OCI-LY7 (cell line): ENCODE measurements at regions not wholly inside any gene's neighbourhood (a gene's known extent, or its start where the extent isn't known, plus 50 kb on each side); places are given as distances from the start of the nearest gene placed in this dataset.
"Not testable (repeated sequence)": the region's sequence is repeated elsewhere in the genome, so short reads cannot be mapped to it uniquely, and the experiment has no call there.

Experiments used
- BruUV-seq: library from RNA; stranded (reverse); fragments of 400-500 nt; replicated peaks from 2 replicates; lab custom pipeline; 2021; lab: Mats Ljungman, UMichigan
- CTCF ChIA-PET: fragments of 300-600 bp; sonication (Branson Sonifier 250); formaldehyde crosslinking; loops from one replicate; lab custom pipeline; 2022; ENCODE audit warnings: antibody characterized with exemption; ENCODE audit not compliant: unreplicated experiment; lab: Charles Lee
- POLR2A ChIA-PET: fragments of 300-600 bp; sonication (Branson Sonifier 250); formaldehyde crosslinking; loops from one replicate; lab custom pipeline; 2022; ENCODE audit warnings: antibody characterized with exemption; lab: Charles Lee
- DNase-seq: peaks from one replicate; pipeline ENCODE4 v3.0.0-alpha.2; 2015; ENCODE audit warnings: low spot score
- H2AFZ ChIP-seq: fragments of 200-600 bp; sonication (generic), shearing (Covaris generic); 2 replicates; pipeline ENCODE4 v1.6.1; 2014; ENCODE audit warnings: mild to moderate bottlenecking, antibody characterized with exemption, low read length, moderate library complexity
- H3K27ac ChIP-seq: fragments of 200-600 bp; sonication (generic); 2 replicates; pipeline ENCODE4 v1.5.1; 2014; ENCODE audit warnings: mixed run types, low read depth, mild to moderate bottlenecking, moderate library complexity, low read length, inconsistent platforms; ENCODE audit not compliant: poor library complexity, severe bottlenecking
- H3K36me3 ChIP-seq: fragments of 200-600 bp; sonication (generic); 2 replicates; pipeline ENCODE4 v1.6.1; 2014; ENCODE audit warnings: mild to moderate bottlenecking, antibody characterized with exemption, low read length, moderate library complexity, mixed read lengths; ENCODE audit not compliant: insufficient read depth
- H3K4me1 ChIP-seq: fragments of 200-600 bp; sonication (generic); 2 replicates; pipeline ENCODE4 v1.5.1; 2014; ENCODE audit warnings: mild to moderate bottlenecking, low read length; ENCODE audit not compliant: insufficient read depth, poor library complexity, severe bottlenecking
- H3K4me2 ChIP-seq: fragments of 200-600 bp; sonication (generic); 2 replicates; pipeline ENCODE4 v1.6.1; 2014; ENCODE audit warnings: mild to moderate bottlenecking, low read length
- H3K4me3 ChIP-seq: fragments of 200-600 bp; sonication (generic); 2 replicates; pipeline ENCODE4 v1.5.1; 2014; ENCODE audit warnings: mild to moderate bottlenecking, low read depth, low read length; ENCODE audit not compliant: poor library complexity, severe bottlenecking
- H3K79me2 ChIP-seq: fragments of 200-600 bp; sonication (generic); 2 replicates; pipeline ENCODE4 v1.6.1; 2016; ENCODE audit warnings: low read depth, mild to moderate bottlenecking, low read length, moderate library complexity, mixed read lengths; ENCODE audit not compliant: insufficient read depth
- H3K9me2 ChIP-seq: fragments of 200-600 bp; sonication (generic); 2 replicates; pipeline ENCODE4 v1.6.1; 2016; ENCODE audit warnings: mild to moderate bottlenecking, low read length, mixed read lengths; ENCODE audit not compliant: insufficient read depth
- H3K9me3 ChIP-seq: fragments of 200-600 bp; sonication (generic); 2 replicates; pipeline ENCODE4 v1.6.1; 2014; ENCODE audit warnings: mild to moderate bottlenecking, mixed run types, low read length, mixed read lengths
- H4K20me1 ChIP-seq: fragments of 200-600 bp; sonication (generic); 2 replicates; pipeline ENCODE4 v1.6.1; 2014; ENCODE audit warnings: mild to moderate bottlenecking, antibody characterized with exemption, low read length, moderate library complexity, mixed read lengths; ENCODE audit not compliant: insufficient read depth
- EZH2phosphoT487 ChIP-seq: fragments of 200-600 bp; sonication (generic); IDR thresholded peaks from 2 replicates; pipeline ENCODE4 v1.6.1; 2018; ENCODE audit warnings: low read depth, borderline replicate concordance, mild to moderate bottlenecking, mixed run types, antibody characterized with exemption, low read length, moderate library complexity, mixed read lengths
- intact Hi-C: fragments of 100-400 bp; cut with micrococcal nuclease; formaldehyde crosslinking; loops from one replicate; pipeline ENCODE4 v1.10.0; 2022; ENCODE audit not compliant: unreplicated experiment
- TF ChIP-seq, protein P1 (sequence below): fragments of 200-600 bp; sonication (generic); conservative IDR thresholded peaks from 2 replicates; pipeline ENCODE4 v1.5.1; 2014; ENCODE audit warnings: mild to moderate bottlenecking, antibody characterized with exemption, low read length, moderate library complexity, mixed read lengths

DNA sequence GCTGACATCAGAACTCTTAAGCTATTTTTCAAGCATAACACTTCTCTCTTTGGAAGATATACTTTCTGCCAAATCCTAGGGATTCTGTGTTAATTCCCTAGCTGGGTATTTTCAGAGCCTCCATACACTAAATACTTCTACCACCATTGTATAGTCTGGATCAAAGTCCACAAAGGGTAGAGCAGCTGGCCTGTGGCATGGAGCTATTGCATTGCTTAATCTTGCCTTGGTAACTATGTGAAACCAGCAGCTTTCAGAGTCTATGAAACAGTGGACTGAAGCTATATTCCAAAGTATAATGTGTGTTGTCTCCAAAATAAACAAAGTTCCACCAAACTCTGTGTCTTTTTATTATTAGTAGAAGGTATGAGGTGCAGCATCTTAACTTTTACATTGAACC, 296.9 kb upstream of the CDH19 start:
- intact Hi-C loops = no loop called here
- H3K27ac ChIP-seq = no peak overlapping the region
- H4K20me1 ChIP-seq = no peaks in the 10 kb centered on the region
- H3K36me3 ChIP-seq = no peaks in the 10 kb centered on the region
- DNase-seq = no peak
- ChIA-PET POLR2A (no interaction called here), CTCF (no interaction called here)
- no peaks in the 10 kb centered on the region for H3K9me2 ChIP-seq
- no peak overlapping the region for H3K4me2 ChIP-seq
- no TSS peak for BruUV-seq
- no peaks in the 10 kb centered on the region for H3K9me3 ChIP-seq
- H3K79me2 ChIP-seq = no peaks in the 10 kb centered on the region
- TF ChIP-seq, protein P1, sequence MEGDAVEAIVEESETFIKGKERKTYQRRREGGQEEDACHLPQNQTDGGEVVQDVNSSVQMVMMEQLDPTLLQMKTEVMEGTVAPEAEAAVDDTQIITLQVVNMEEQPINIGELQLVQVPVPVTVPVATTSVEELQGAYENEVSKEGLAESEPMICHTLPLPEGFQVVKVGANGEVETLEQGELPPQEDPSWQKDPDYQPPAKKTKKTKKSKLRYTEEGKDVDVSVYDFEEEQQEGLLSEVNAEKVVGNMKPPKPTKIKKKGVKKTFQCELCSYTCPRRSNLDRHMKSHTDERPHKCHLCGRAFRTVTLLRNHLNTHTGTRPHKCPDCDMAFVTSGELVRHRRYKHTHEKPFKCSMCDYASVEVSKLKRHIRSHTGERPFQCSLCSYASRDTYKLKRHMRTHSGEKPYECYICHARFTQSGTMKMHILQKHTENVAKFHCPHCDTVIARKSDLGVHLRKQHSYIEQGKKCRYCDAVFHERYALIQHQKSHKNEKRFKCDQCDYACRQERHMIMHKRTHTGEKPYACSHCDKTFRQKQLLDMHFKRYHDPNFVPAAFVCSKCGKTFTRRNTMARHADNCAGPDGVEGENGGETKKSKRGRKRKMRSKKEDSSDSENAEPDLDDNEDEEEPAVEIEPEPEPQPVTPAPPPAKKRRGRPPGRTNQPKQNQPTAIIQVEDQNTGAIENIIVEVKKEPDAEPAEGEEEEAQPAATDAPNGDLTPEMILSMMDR = no peak
- TF ChIP-seq EZH2phosphoT487 = no peak
- no peak overlapping the region for H3K4me3 ChIP-seq
- H3K4me1 ChIP-seq = no peaks in the 10 kb centered on the region
- H2AFZ ChIP-seq = no peak overlapping the region

DNA sequence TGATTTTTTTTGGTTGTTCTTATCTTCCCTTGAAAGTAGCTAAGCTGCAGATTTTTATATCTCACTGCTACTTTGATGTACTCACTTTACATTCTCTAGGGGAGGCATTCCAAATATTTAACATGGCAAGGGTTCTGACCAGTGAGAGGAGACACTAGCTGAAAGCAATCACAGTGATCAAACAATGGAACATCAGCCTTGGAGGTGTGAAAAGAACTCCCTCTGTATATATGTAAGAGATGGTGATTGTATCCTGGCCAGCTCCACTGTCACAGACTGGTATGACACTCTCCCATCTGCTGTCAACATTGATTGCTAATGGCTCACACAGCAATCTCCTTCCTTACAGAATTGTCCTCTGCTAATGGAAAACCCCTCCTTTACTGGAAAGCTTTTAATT, 291.7 kb upstream of the CDH19 start:
- H3K4me1 ChIP-seq = no peaks in the 10 kb centered on the region
- no peaks in the 10 kb centered on the region for H3K9me3 ChIP-seq
- no peak for DNase-seq
- no peaks in the 10 kb centered on the region for H4K20me1 ChIP-seq
- H3K27ac ChIP-seq = no peak overlapping the region
- no peak overlapping the region for H3K4me2 ChIP-seq
- ChIA-PET CTCF (no interaction called here), POLR2A (no interaction called here)
- no peak overlapping the region for H2AFZ ChIP-seq
- H3K79me2 ChIP-seq = no peaks in the 10 kb centered on the region
- H3K4me3 ChIP-seq = no peak overlapping the region
- TF ChIP-seq, protein P1 = no peak
- TF ChIP-seq EZH2phosphoT487 = no peak
- H3K9me2 ChIP-seq = no peaks in the 10 kb centered on the region
- BruUV-seq = no TSS peak
- no peaks in the 10 kb centered on the region for H3K36me3 ChIP-seq
- intact Hi-C loops = no loop called here

GRCh38 chr18:66894851-66895250, 291.0 kb upstream of the CDH19 start:
- no peak for TF ChIP-seq EZH2phosphoT487
- TF ChIP-seq, protein P1 = no peak
- Histone ChIP-seq H3K27ac (no peak overlapping the region), H3K9me3 (no peaks in the 10 kb centered on the region), H3K4me2 (no peak overlapping the region), H3K9me2 (no peaks in the 10 kb centered on the region), H3K4me3 (no peak overlapping the region), H4K20me1 (no peaks in the 10 kb centered on the region), H3K4me1 (no peaks in the 10 kb centered on the region), H2AFZ (no peak overlapping the region), H3K36me3 (no peaks in the 10 kb centered on the region), H3K79me2 (no peaks in the 10 kb centered on the region)
- ChIA-PET POLR2A (interaction anchor here (0.6 kb wide), 1 partner anchor 13 kb away, joined by 4 read pairs; no protein-coding TSS in a partner anchor), CTCF (no interaction called here)
- no peak for DNase-seq
- intact Hi-C loops = no loop called here
- BruUV-seq = no TSS peak

DNA sequence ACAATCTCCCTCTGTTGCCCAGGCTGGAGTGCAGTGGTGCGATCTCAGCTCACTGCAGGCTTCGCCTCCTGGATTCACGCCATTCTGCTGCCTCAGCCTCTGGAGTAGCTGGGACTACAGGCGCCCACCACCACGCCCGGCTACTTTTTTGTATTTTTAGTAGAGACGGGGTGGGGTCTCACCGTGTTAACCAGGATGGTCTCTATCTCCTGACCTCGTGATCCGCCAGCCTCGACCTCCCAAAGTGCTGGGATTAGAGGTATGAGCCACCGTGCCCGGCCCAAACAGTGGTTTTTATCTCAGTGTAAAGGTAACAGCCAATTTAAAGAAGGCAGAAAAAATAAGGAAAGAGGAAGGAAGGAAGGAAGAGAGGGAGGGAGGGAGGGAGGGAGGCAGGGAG, 288.5 kb upstream of the CDH19 start:
- not testable (repeated sequence) for H3K4me1 ChIP-seq

More for the DNA sequence above, 288.5 kb upstream of the CDH19 start:
- H3K9me3 ChIP-seq, H2AFZ ChIP-seq, DNase-seq, H3K79me2 ChIP-seq, BruUV-seq, H3K4me2 ChIP-seq, CTCF ChIA-PET, H3K27ac ChIP-seq, H3K36me3 ChIP-seq, H3K4me3 ChIP-seq, POLR2A ChIA-PET, H3K9me2 ChIP-seq, H4K20me1 ChIP-seq, intact Hi-C loops: not testable (repeated sequence)
